Keratinocyte (primary cell): ENCODE measurements at regions not wholly inside any gene's neighbourhood (a gene's known extent, or its start where the extent isn't known, plus 50 kb on each side); places are given as distances from the start of the nearest gene placed in this dataset.

Experiments
- DNase-seq: peaks from one replicate; pipeline ENCODE4 v3.0.0-alpha.2; 2011; ENCODE audit warnings: low read depth, missing footprints, low spot score
- FAIRE-seq: peaks from 2 replicates; lab custom pipeline; 2011; peaks lifted over from hg19 to GRCh38; lab: Jason Lieb, UNC
- H2AFZ ChIP-seq: 2 replicates; pipeline ENCODE4 v1.6.0; 2012; ENCODE audit warnings: low read length, control low read depth, inconsistent platforms; ENCODE audit not compliant: control insufficient read depth
- H3K27ac ChIP-seq: 2 replicates; pipeline ENCODE4 v1.5.1; 2011; ENCODE audit warnings: low read length; ENCODE audit not compliant: control insufficient read depth, insufficient read depth
- H3K27me3 ChIP-seq: 3 replicates; pipeline ENCODE4 v1.6.0; 2011; ENCODE audit warnings: low read length; ENCODE audit not compliant: control insufficient read depth, insufficient read depth; ENCODE audit errors: extremely low read depth
- H3K36me3 ChIP-seq, 2 experiments: 2 replicates in 1 of 2; 3 replicates in 1 of 2; pipeline ENCODE4 v1.5.1; 2011; ENCODE audit warnings: low read length in 2 of 2, mild to moderate bottlenecking in 1 of 2; ENCODE audit not compliant: control insufficient read depth in 2 of 2, insufficient read depth in 2 of 2; ENCODE audit errors: extremely low read depth in 1 of 2
- H3K4me1 ChIP-seq: 3 replicates; pipeline ENCODE4 v1.5.1; 2011; ENCODE audit warnings: low read length; ENCODE audit not compliant: control insufficient read depth, insufficient read depth; ENCODE audit errors: extremely low read depth
- H3K4me2 ChIP-seq: 3 replicates; pipeline ENCODE4 v1.6.0; 2011; ENCODE audit warnings: low read depth, low read length; ENCODE audit not compliant: control insufficient read depth, insufficient read depth; ENCODE audit errors: extremely low read depth
- H3K4me3 ChIP-seq, 3 experiments: fragments of 200-600 bp in 1 of 3; sonication (generic) in 1 of 3; 2 replicates in 2 of 3; 3 replicates in 1 of 3; pipeline ENCODE4 v1.5.1; 2011 to 2016; ENCODE audit warnings: low read length in 3 of 3, mild to moderate bottlenecking in 3 of 3, control low read depth in 2 of 3, inconsistent platforms in 1 of 3, low read depth in 1 of 3, mixed read lengths in 1 of 3, mixed run types in 1 of 3, moderate library complexity in 1 of 3; ENCODE audit not compliant: control insufficient read depth in 2 of 3, insufficient read depth in 2 of 3; ENCODE audit errors: extremely low read depth in 1 of 3
- H3K79me2 ChIP-seq: 2 replicates; pipeline ENCODE4 v1.6.0; 2012; ENCODE audit warnings: low read length; ENCODE audit not compliant: control insufficient read depth, insufficient read depth
- H3K9ac ChIP-seq: 3 replicates; pipeline ENCODE4 v1.6.0; 2011; ENCODE audit warnings: low read length; ENCODE audit not compliant: control insufficient read depth, insufficient read depth; ENCODE audit errors: extremely low read depth
- H3K9me1 ChIP-seq: 3 replicates; pipeline ENCODE4 v1.6.0; 2011; ENCODE audit warnings: low read length; ENCODE audit not compliant: control insufficient read depth, insufficient read depth; ENCODE audit errors: extremely low read depth
- H3K9me3 ChIP-seq: 2 replicates; pipeline ENCODE4 v1.5.1; 2012; ENCODE audit warnings: low read depth, low read length; ENCODE audit not compliant: control insufficient read depth
- H4K20me1 ChIP-seq: 3 replicates; pipeline ENCODE4 v1.6.0; 2011; ENCODE audit warnings: low read length; ENCODE audit not compliant: control insufficient read depth, insufficient read depth; ENCODE audit errors: extremely low read depth
- EZH2 ChIP-seq: IDR thresholded peaks from one replicate; pipeline ENCODE4 v1.6.1; 2012; ENCODE audit warnings: inconsistent platforms, mild to moderate bottlenecking, low read length, moderate library complexity
- dilution Hi-C: fragments of 300-500 bp; cut with MboI; formaldehyde crosslinking; loops from one replicate; pipeline ENCODE4 v1.7.0; 2020; ENCODE audit warnings: low sequenced_read_pairs; ENCODE audit not compliant: extremely low pct_ligation_motif_present
- TF ChIP-seq, protein P1 (sequence below), 3 experiments: IDR thresholded peaks in 1 of 3; conservative IDR thresholded peaks in 1 of 3; optimal IDR thresholded peaks in 1 of 3; 2 replicates in 2 of 3; 3 replicates in 1 of 3; pipeline versions ENCODE3 to v1.5.1; 2011; ENCODE audit warnings: low read length in 3 of 3, mild to moderate bottlenecking in 3 of 3, moderate library complexity in 2 of 3, control low read depth in 1 of 3, inconsistent platforms in 1 of 3; ENCODE audit not compliant: insufficient read depth in 2 of 3; ENCODE audit errors: extremely low read depth in 1 of 3

GRCh38 chr15:53130943-53131342 lies 340.8 kb upstream of the ONECUT1 start:
- H3K4me1 ChIP-seq = no peaks in the 10 kb centered on the region
- dilution Hi-C loops = no loop called here
- no peak overlapping the region for H3K27ac ChIP-seq
- H3K4me3 ChIP-seq = no peak overlapping the region
- no peaks in the 10 kb centered on the region for H4K20me1 ChIP-seq
- no peaks in the 10 kb centered on the region for H3K27me3 ChIP-seq
- no peak for TF ChIP-seq EZH2
- TF ChIP-seq, protein P1, sequence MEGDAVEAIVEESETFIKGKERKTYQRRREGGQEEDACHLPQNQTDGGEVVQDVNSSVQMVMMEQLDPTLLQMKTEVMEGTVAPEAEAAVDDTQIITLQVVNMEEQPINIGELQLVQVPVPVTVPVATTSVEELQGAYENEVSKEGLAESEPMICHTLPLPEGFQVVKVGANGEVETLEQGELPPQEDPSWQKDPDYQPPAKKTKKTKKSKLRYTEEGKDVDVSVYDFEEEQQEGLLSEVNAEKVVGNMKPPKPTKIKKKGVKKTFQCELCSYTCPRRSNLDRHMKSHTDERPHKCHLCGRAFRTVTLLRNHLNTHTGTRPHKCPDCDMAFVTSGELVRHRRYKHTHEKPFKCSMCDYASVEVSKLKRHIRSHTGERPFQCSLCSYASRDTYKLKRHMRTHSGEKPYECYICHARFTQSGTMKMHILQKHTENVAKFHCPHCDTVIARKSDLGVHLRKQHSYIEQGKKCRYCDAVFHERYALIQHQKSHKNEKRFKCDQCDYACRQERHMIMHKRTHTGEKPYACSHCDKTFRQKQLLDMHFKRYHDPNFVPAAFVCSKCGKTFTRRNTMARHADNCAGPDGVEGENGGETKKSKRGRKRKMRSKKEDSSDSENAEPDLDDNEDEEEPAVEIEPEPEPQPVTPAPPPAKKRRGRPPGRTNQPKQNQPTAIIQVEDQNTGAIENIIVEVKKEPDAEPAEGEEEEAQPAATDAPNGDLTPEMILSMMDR (optimal IDR thresholded peaks at IDR 0.05 in 1 of 3, IDR thresholded peaks at IDR 0.05 in 1 of 3, conservative IDR thresholded peaks at IDR 0.05 in 1 of 3; ENCODE audit: extremely low read depth in 1 of 3, insufficient read depth in 2 of 3, low read length in 3 of 3) = no peak
- no peaks in the 10 kb centered on the region for H3K9me1 ChIP-seq
- H2AFZ ChIP-seq = no peak overlapping the region
- H3K36me3 ChIP-seq = no peaks in the 10 kb centered on the region
- no peak overlapping the region for H3K9ac ChIP-seq
- no peak for FAIRE-seq
- DNase-seq = no peak
- no peaks in the 10 kb centered on the region for H3K79me2 ChIP-seq
- no peaks in the 10 kb centered on the region for H3K9me3 ChIP-seq
- no peak overlapping the region for H3K4me2 ChIP-seq

GRCh38 chr15:53129121-53129904 lies 339.2 kb upstream of the ONECUT1 start:
- FAIRE-seq (no peak), DNase-seq (no peak)
- Histone ChIP-seq H2AFZ (no peak overlapping the region), H3K36me3 (no peaks in the 10 kb centered on the region), H3K4me1 (no peaks in the 10 kb centered on the region), H4K20me1 (no peaks in the 10 kb centered on the region), H3K27ac (no peak overlapping the region), H3K79me2 (no peaks in the 10 kb centered on the region), H3K4me3 (no peak overlapping the region), H3K9me1 (no peaks in the 10 kb centered on the region), H3K9me3 (no peaks in the 10 kb centered on the region), H3K27me3 (no peaks in the 10 kb centered on the region), H3K4me2 (no peak overlapping the region), H3K9ac (no peak overlapping the region)
- no peak for TF ChIP-seq EZH2
- TF ChIP-seq, protein P1 (optimal IDR thresholded peaks at IDR 0.05 in 1 of 3, IDR thresholded peaks at IDR 0.05 in 1 of 3, conservative IDR thresholded peaks at IDR 0.05 in 1 of 3; ENCODE audit: extremely low read depth in 1 of 3, insufficient read depth in 2 of 3, low read length in 3 of 3) = no peak
- dilution Hi-C loops = no loop called here
